ENCODE measurements at regions not wholly inside any gene's neighbourhood (a gene's known extent, or its start where the extent isn't known, plus 50 kb on each side); places are given as distances from the start of the nearest gene placed in this dataset.

GRCh38 chr2:81007104-81007503, 702.6 kb upstream of the LRRTM1 start:
- TF ChIP-seq ZFX (IDR thresholded peaks at IDR 0.05; ENCODE audit: borderline replicate concordance) (no peak), CTCF (IDR thresholded peaks at IDR 0.05) (no peak)
- H3K27ac ChIP-seq: no peak overlapping the region

- no peak for TF ChIP-seq ZFX (IDR thresholded peaks at IDR 0.05; ENCODE audit: borderline replicate concordance)
- no peak for TF ChIP-seq CTCF (IDR thresholded peaks at IDR 0.05)
- no peak overlapping the region for H3K27ac ChIP-seq
These were observed 698.4 kb upstream of the LRRTM1 start for GRCh38 chr2:81002906-81003305.

- no peak overlapping the region for H3K27ac ChIP-seq
- TF ChIP-seq ZFX (IDR thresholded peaks at IDR 0.05; ENCODE audit: borderline replicate concordance) (no peak), CTCF (IDR thresholded peaks at IDR 0.05) (no peak)
These were observed 682.9 kb upstream of the LRRTM1 start for GRCh38 chr2:80987466-80987865.

GRCh38 chr2:80969900-80970299, 665.3 kb upstream of the LRRTM1 start:
- no peak for TF ChIP-seq CTCF (IDR thresholded peaks at IDR 0.05)
- no peak for TF ChIP-seq ZFX (IDR thresholded peaks at IDR 0.05; ENCODE audit: borderline replicate concordance)
- no peak overlapping the region for H3K27ac ChIP-seq

GRCh38 chr2:80968450-80968849, 663.9 kb upstream of the LRRTM1 start:
- H3K27ac ChIP-seq: no peak overlapping the region
- TF ChIP-seq CTCF (IDR thresholded peaks at IDR 0.05) (0 out of 2 replicates have a peak, but pooled peaks have one; percentile 17), ZFX (IDR thresholded peaks at IDR 0.05; ENCODE audit: borderline replicate concordance) (no peak)

- no peak overlapping the region for H3K27ac ChIP-seq
- TF ChIP-seq CTCF (IDR thresholded peaks at IDR 0.05) (no peak), ZFX (IDR thresholded peaks at IDR 0.05; ENCODE audit: borderline replicate concordance) (no peak)
These were observed 643.1 kb upstream of the LRRTM1 start for GRCh38 chr2:80947601-80948130.

GRCh38 chr2:80943487-80943886, 638.9 kb upstream of the LRRTM1 start:
- no peak for TF ChIP-seq ZFX (IDR thresholded peaks at IDR 0.05; ENCODE audit: borderline replicate concordance)
- no peak for TF ChIP-seq CTCF (IDR thresholded peaks at IDR 0.05)
- no peak overlapping the region for H3K27ac ChIP-seq

All from 22Rv1 (cell line).